ENCODE measurements at regions not wholly inside any gene's neighbourhood (a gene's known extent, or its start where the extent isn't known, plus 50 kb on each side); places are given as distances from the start of the nearest gene placed in this dataset.

DNA sequence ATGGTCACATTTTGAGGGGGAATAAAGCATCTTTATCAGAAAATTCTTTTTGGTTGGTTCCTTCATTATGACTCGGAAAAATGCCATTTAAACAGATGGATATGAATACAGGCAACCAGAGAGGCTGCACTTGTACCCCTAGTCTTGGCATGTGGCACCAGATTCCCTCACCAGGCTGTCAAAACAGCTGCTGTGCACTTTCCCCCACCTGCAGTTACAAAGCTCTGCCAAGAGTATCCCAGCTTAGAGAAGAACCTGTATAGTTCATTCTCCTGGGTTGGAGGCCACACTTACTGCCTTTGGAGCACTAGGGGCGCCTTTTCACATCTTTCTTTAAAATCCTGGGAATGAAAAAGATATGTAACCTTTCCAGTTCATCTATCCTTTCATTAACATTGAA lies 190.3 kb downstream of the KIF2B start:
- TF ChIP-seq, protein P1, sequence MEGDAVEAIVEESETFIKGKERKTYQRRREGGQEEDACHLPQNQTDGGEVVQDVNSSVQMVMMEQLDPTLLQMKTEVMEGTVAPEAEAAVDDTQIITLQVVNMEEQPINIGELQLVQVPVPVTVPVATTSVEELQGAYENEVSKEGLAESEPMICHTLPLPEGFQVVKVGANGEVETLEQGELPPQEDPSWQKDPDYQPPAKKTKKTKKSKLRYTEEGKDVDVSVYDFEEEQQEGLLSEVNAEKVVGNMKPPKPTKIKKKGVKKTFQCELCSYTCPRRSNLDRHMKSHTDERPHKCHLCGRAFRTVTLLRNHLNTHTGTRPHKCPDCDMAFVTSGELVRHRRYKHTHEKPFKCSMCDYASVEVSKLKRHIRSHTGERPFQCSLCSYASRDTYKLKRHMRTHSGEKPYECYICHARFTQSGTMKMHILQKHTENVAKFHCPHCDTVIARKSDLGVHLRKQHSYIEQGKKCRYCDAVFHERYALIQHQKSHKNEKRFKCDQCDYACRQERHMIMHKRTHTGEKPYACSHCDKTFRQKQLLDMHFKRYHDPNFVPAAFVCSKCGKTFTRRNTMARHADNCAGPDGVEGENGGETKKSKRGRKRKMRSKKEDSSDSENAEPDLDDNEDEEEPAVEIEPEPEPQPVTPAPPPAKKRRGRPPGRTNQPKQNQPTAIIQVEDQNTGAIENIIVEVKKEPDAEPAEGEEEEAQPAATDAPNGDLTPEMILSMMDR (IDR thresholded peaks at IDR 0.05): peak; percentile 21
- no peak for TF ChIP-seq EZH2 (IDR thresholded peaks at IDR 0.05)

All from neural progenitor cell (in vitro differentiated cells).